ENCODE measurements at regions not wholly inside any gene's neighbourhood (a gene's known extent, or its start where the extent isn't known, plus 50 kb on each side); places are given as distances from the start of the nearest gene placed in this dataset.
"Not testable (repeated sequence)": the region's sequence is repeated elsewhere in the genome, so short reads cannot be mapped to it uniquely, and the experiment has no call there.

DNA sequence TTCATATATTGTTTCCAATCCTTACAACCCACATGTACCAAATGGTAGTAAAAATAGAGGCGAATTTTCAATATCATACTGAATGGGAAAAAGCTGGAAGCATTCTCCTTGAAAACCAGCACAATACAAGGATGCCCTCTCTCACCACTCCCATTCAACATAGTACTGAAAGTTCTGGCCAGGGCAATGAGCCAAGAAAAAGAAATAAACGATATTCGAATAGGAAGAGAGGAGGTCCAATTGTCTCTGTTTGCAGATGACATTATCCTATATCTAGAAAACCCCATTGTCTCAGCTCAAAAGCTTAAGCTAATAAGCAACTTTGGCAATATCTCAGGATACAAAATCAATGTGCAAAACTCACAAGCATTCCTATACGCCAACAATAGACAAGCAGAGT, 346.4 kb upstream of the JARID2 start:
- not testable (repeated sequence) for H3K27ac Mint-ChIP-seq, H3K27me3 Mint-ChIP-seq, H3K4me3 Mint-ChIP-seq, ATAC-seq, DNase-seq
- Mint-ChIP-seq H3K4me1 (peaks cover 19% of the 10 kb centered on the region), H3K9me3 (peaks cover 6 to 18% of the 10 kb centered on the region in 2 donors)

DNA sequence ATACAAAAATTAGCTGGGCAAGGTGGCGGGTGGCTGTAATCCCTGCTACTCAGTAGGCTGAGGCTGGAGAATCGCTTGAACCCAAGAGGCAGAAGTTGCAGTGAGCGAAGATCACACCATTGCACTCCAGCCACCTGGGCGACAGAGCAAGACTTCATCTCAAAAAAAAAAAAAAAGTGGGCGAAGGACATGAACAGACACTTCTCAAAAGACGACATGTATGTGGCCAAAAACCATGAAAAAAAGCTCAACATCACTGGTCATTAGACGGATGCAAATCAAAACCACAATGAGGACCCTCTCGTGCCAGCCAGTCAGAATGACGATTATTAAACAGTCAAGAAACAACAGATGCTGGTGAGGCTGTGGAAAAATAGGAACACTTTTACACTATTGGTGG, 344.9 kb upstream of the JARID2 start:
- DNase-seq: no peak
- ATAC-seq: no peak
- H3K4me1 Mint-ChIP-seq: peaks cover 19% of the 10 kb centered on the region
- H3K4me3 Mint-ChIP-seq: no peak overlapping the region
- H3K9me3 Mint-ChIP-seq: peaks cover 6 to 13% of the 10 kb centered on the region in 2 donors
- H3K27me3 Mint-ChIP-seq: no peaks in the 10 kb centered on the region
- H3K27ac Mint-ChIP-seq: no peak overlapping the region

DNA sequence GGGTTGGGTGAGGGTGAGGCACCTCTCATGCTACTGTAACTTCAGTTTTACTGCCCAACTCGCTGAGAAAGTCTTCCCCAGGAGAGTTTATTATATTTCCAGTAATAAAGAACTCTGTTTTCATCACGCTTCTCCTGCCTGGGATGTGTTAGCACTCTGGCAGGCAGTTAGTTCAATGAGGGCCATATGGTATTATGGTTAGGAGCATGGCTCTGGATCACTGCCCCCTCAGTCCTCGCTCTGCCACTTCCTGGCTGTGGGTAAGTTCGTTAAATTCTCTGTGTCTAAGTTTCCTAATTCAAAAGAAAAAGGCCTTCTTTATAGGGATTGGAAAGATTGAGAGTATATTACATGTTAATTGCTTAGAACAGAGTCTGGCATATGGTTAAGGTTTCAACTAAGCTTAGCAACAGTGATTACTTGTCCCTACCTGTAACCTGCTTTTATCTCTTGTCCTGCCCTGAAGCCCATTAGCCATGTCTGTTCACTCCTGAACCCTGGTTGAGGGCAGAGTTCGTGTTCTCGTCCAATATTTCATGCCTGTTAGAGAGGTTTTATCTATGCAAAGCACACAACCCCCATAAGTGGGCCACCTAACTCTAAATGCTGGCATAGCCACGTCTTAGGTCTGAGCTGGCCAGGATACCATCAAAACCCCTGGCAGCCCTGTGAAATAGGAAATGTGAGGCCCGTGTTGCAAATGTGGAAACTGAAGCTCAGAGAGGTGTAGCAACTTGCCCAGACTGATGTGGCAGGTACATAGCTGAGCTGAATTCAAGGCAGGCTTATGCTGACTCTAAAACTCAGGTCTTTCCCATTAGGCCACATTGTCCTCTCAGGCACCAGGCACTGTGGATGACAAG, 342.5 kb upstream of the JARID2 start:
- peak overlapping the region in 1 of 2 donors; percentile 22 for H3K27ac Mint-ChIP-seq
- peaks cover 2 to 13% of the 10 kb centered on the region in 2 donors for H3K9me3 Mint-ChIP-seq
- H3K4me3 Mint-ChIP-seq: no peak overlapping the region
- H3K4me1 Mint-ChIP-seq: peaks cover 10% of the 10 kb centered on the region
- H3K27me3 Mint-ChIP-seq: no peaks in the 10 kb centered on the region
- no peak for ATAC-seq
- no peak for DNase-seq

DNA sequence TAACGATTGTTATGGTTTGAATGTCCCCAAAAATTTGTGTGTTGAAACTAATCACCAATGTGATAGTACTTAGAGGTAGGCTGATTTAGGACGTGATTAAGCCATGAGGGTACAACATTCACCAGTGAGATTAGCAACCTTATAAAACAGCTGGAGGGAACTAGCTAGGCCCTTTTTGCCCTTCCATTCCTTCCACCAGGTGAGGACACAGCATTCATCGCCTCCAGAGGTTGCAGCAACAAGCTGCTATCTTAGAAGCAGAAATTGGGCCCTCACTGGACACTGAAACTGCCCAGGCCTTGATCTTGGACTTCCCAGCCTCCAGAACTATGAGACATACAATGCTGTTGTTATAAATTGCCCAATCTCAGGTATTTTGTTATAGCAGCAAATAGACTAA, 340.7 kb upstream of the JARID2 start:
- no peak for ATAC-seq
- H3K4me3 Mint-ChIP-seq: no peak overlapping the region
- H3K9me3 Mint-ChIP-seq: peaks cover 0 to 7% of the 10 kb centered on the region in 2 donors
- no peaks in the 10 kb centered on the region for H3K27me3 Mint-ChIP-seq
- H3K4me1 Mint-ChIP-seq: peaks cover 9% of the 10 kb centered on the region
- no peak overlapping the region for H3K27ac Mint-ChIP-seq
- no peak for DNase-seq

DNA sequence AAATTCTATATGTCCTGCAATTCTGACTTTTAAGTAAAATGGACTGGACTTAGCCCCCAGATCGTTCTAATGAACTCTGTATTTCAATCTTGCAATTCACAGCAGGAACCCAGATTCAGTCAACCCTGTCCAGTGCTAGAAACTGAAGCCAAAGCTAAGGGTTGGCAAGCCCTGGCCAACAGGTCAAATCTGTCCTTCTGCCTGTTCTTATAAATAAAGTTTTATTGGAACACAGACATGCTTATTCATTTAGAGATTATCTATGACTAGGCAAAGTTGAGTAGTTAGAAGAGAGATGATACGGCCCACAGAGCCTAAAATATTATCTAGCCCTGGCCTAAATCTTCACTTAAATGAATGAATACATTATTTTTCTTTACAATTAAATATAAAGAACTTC, 339.2 kb upstream of the JARID2 start:
- peaks cover 23% of the 10 kb centered on the region for H3K4me1 Mint-ChIP-seq
- no peak overlapping the region for H3K4me3 Mint-ChIP-seq
- no peak for ATAC-seq
- DNase-seq: no peak
- H3K27ac Mint-ChIP-seq: no peak overlapping the region
- no peaks in the 10 kb centered on the region for H3K27me3 Mint-ChIP-seq
- H3K9me3 Mint-ChIP-seq: peaks cover 0 to under 1% of the 10 kb centered on the region in 2 donors

DNA sequence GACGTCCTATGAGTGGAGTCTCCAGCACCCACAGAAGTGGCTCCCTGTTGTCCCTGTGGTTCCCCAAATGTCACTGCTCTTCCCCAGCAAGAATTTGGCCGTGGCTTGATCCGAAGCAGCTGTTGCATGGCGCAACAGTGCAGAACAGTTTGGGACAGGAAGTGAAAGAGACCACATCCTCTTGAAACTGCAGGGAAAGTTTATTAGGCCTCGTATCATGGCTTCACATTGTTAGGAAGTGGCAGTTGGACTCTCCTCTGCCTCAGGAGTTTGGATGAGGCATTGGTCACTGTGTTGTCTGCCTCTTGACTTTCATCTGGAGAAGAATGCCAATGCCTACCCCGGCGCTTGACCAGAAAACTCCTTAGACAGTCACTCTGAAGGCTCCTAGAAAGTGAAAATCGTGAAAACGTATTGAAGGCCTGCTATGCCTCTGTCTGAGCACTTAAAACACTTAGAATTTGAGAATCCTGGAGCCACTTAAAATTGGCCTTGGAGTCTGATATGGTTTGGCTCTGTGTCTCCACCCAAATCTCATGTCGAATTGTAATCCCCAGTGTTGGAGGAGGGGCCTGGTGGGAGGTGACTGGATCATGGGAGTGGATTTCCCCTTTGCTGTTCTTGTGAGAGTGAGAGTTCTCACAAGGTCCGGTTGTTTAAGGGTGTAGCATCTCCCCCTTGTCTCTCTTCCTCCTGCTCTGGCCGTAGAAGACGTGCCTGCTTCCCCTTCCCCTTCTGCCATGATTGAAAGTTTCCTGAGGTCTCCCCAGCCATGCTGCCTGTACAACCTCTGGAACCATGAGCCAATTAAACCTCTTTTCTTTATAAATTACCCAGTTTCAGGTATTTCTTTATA, 334.9 kb upstream of the JARID2 start:
- no peaks in the 10 kb centered on the region for H3K27me3 Mint-ChIP-seq
- ATAC-seq: peak; percentile 94
- H3K9me3 Mint-ChIP-seq: no peaks in the 10 kb centered on the region
- peak overlapping the region; percentile 72 to 73 for H3K4me3 Mint-ChIP-seq
- peak; percentile 16 to 35 for DNase-seq
- peak overlapping the region; percentile 94 to 96 for H3K27ac Mint-ChIP-seq
- peaks cover 21% of the 10 kb centered on the region for H3K4me1 Mint-ChIP-seq

DNA sequence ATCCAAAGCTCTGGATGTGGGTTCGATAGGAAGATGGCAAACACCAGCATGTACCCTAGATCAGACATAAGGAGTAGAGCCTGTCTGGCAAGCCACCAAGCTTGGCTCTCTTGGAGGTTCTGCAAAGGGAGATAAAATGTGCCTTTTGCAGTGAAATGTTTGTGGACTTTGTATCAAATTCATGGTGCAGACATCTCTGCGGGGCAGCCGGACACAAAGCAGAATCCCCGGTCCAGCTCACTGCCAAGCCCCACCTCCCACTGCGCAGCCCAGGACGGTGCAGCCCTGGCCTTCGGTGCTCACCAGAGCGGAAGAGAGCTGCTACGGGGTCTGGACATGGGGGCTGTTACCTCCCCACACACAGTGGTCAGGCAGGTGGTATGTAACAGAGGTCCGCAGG, 333.6 kb upstream of the JARID2 start:
- Mint-ChIP-seq H3K27me3 (no peaks in the 10 kb centered on the region), H3K9me3 (no peaks in the 10 kb centered on the region), H3K27ac (peak overlapping the region in 1 of 2 donors; percentile 9), H3K4me1 (peaks cover 21% of the 10 kb centered on the region), H3K4me3 (no peak overlapping the region)
- DNase-seq (no peak), ATAC-seq (no peak)

DNA sequence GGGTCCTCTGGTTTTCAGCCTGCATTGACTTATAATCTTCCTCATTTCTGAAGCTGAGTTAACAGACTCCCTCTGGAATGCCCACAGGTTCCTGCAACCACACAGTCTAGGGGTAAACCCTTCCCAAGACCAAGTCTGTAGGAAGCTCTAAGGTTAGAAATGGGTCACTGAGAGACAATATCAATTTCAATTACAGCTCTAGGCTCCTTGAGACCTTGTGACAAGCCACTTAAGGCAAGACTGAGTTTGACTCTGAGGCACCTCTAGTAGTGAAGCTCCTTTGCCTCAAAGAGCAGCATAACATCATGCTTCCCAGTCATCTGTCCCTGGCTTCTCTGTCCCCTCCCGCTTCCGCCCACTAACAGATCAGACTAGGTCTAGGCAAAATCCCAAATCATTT, 333.2 kb upstream of the JARID2 start:
- Mint-ChIP-seq H3K4me1 (peaks cover 21% of the 10 kb centered on the region), H3K4me3 (no peak overlapping the region), H3K27ac (peak overlapping the region in 1 of 2 donors; percentile 44), H3K9me3 (no peaks in the 10 kb centered on the region), H3K27me3 (no peaks in the 10 kb centered on the region)
- DNase-seq (no peak), ATAC-seq (no peak)

DNA sequence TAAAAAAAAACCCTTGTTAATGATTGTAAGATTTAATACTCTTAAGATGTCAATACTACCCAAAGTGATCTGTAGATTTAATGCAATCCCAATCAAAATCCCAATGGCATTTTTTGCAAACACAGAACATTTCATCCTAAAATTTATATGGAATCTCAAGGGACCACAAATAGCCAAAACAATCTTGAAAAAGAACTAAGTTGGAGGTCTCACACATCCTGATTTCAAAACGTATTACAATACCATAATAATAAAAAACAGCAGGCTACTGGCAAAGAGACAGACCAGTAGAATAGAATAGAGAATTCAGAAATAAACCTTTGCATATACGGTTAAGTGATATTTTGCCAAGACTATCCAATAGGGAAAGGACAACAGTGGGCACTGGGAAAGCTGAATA, 331.9 kb upstream of the JARID2 start:
- DNase-seq (no peak), ATAC-seq (no peak)
- peaks cover 21% of the 10 kb centered on the region for H3K4me1 Mint-ChIP-seq
- no peaks in the 10 kb centered on the region for H3K27me3 Mint-ChIP-seq
- no peak overlapping the region for H3K27ac Mint-ChIP-seq
- H3K9me3 Mint-ChIP-seq: no peaks in the 10 kb centered on the region
- no peak overlapping the region for H3K4me3 Mint-ChIP-seq

DNA sequence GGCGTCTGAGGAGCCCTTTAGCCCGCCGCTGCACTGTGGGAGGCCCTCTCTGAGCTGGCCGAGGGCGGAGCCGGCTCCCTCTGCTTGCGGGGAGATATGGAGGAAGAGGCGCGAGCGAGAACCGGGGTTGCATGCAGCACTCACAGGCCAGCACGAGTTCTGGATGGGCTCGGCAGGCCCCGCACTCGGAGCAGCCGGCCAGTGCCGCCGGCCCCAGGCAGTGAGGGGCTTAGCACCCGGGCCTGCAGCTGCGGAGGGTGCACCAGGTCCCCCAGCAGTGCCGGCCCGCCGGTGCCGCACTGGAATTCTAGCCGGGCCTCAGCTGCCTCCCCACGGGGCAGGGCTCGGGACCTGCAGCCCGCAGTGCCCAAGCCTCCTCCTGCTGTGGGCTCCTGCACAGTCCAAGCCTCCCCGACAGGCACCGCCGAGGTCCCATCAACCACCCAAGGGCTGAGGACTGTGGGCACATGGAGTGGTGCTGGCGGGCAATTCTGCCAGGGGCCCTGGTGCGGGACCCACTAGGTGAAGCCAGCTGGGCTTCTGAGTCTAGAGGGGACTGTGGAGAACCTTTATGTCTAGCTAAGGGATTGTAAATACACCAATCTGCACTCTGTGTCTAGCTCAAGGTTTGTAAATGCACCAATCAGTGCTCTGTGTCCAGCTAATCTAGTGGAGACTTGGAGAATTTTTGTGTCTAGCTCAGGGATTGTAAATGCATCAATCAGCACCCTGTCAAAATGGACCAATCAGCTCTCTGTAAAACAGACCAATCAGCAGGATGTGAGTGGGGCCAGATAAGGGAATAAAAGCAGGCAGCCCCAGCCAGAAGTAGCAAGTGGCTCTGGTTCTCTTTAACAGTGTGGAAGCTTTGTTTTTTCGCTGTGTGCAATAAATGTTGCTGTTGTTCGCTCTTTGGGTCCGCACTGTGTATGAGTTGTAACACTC, 329.7 kb upstream of the JARID2 start:
- no peak for ATAC-seq
- no peak overlapping the region for H3K27ac Mint-ChIP-seq
- DNase-seq: no peak
- H3K4me3 Mint-ChIP-seq: no peak overlapping the region
- H3K9me3 Mint-ChIP-seq: no peaks in the 10 kb centered on the region
- H3K4me1 Mint-ChIP-seq: peaks cover 11% of the 10 kb centered on the region
- no peaks in the 10 kb centered on the region for H3K27me3 Mint-ChIP-seq

DNA sequence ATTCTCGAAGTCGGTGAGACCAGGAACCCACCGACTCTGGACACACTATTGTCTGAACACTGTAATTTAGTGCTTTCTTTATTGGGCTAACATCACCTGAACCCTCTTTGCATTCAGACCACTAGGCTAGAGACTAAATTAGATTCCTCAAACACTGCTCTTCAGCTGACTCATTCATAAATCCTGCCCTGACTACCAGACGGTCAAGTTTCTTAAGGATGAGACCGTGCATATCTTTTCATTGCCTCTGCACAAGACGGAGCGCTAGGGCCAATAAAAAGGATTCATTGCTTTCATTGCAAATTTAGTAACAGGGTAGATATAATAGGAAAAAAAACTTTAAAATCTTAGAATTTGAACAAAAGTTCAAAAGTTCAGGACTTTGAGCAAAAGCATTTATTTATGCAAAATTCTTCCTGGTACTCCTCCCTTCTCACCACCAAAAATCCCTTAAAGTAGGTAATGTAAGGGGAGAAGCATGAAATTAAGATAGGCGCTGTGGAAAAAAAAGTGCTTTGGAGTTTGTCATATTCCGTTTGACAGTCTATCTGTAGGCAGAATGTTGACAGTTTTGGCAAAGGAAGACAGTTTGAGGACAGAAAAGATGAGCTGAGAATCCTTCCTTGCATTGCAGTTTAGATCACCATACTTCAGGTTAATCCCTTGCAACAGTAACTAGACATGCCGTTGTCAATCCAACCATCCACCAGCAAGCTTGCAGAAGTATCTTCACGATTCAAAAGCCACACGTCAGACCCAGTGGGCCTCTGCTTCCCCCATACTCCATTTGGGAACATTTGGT, 328.6 kb upstream of the JARID2 start:
- Mint-ChIP-seq H3K27ac (no peak overlapping the region), H3K9me3 (no peaks in the 10 kb centered on the region), H3K4me3 (no peak overlapping the region), H3K4me1 (no peaks in the 10 kb centered on the region), H3K27me3 (no peaks in the 10 kb centered on the region)
- no peak for DNase-seq
- ATAC-seq: no peak

DNA sequence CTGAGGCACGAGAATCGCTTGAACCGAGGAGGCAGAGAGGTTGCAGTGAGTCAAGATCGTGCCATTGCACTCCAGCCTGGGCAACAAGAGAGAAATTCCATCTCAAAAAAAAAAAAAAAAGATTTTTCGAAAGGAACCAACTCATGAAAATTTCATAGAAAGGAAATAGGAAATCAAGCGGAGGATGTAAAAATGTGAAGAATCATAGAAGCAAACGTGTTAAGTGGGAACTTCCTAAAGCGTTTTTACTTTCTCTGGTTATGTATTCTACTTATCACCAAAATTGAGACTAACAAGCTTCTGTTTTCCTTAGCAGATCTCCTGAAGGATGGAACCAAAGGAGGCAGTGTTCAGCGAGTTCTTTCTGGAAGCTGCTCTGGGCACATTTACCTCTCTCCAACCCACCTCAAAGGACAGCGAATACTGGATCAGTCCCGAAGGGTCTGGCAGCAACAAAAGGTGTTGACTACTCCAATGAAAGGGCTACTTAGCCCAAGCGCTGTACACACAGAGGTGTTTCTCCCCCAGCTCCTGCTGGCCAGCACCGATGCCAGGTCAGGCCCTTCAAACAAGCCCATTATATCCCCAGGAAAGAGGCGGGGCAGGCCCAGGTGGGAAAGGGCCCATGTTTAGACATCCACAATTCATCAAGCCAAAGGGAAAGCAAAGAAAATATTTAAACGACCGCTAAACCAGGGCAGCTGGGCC, 327.5 kb upstream of the JARID2 start:
- Mint-ChIP-seq H3K27ac (no peak overlapping the region), H3K27me3 (no peaks in the 10 kb centered on the region), H3K9me3 (no peaks in the 10 kb centered on the region), H3K4me1 (no peaks in the 10 kb centered on the region), H3K4me3 (no peak overlapping the region)
- DNase-seq (no peak), ATAC-seq (no peak)

DNA sequence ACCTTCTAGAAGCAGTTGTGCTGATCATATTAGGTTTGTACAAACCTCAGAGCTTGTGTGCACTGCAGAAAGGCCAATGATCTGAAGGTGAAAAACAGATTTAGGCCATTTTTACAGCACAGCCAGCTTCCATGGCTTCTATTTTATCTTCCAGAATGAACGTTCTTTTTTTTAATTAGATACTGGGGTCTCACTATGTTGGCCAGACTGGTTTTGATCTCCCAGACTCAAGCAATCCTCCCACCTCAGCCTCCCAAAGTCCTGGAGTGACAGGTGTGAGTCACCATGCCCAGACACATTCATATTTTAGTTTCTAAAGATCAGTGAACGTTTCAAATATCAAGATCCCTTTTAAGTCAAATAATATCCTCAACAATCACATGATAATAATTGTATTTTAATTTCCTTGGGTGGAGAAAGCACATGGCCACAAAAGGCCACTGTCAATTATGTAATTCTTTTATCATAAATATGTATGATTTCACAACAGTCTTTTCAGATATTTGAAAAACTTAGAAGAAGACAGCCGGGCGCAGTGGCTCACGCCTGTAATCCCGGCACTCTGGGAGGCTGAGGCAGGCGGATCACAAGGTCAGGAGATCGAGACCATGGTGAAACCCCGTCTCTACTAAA, 326.7 kb upstream of the JARID2 start:
- H3K4me3 Mint-ChIP-seq: no peak overlapping the region
- no peak for ATAC-seq
- H3K9me3 Mint-ChIP-seq: no peaks in the 10 kb centered on the region
- no peaks in the 10 kb centered on the region for H3K4me1 Mint-ChIP-seq
- no peak for DNase-seq
- H3K27me3 Mint-ChIP-seq: no peaks in the 10 kb centered on the region
- H3K27ac Mint-ChIP-seq: no peak overlapping the region

DNA sequence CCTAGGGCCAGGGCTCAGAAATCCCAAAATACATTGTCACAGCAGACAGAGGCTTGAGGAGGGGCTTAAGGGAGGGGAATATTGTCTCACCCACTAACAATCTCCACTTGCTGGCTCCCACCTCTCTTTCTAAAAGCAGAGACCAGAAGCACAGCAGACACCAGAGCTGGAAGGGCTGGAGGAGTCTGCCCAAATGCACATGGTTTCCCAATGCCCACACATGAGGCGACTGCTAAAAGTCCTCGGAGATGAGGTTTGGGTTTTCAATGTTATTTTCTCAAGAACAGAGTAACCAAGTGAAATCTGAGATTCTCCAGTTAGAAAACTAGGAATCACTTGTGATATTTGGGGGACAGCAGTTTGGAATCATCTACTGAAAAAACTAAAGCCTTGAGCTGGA, 325.6 kb upstream of the JARID2 start:
- ATAC-seq: no peak
- H3K27me3 Mint-ChIP-seq: peaks cover 8% of the 10 kb centered on the region
- H3K27ac Mint-ChIP-seq: no peak overlapping the region
- H3K9me3 Mint-ChIP-seq: no peaks in the 10 kb centered on the region
- H3K4me1 Mint-ChIP-seq: no peaks in the 10 kb centered on the region
- H3K4me3 Mint-ChIP-seq: no peak overlapping the region
- no peak for DNase-seq

All from stimulated activated naive CD8-positive, alpha-beta T cell treated with anti-CD3 and anti-CD28 coated beads, Interleukin-15, amount 100 ng/mL, for 72 hours (primary cell).